Liver (tissue), 7 donors: ENCODE measurements at regions not wholly inside any gene's neighbourhood (a gene's known extent, or its start where the extent isn't known, plus 50 kb on each side); places are given as distances from the start of the nearest gene placed in this dataset.
"Not testable (repeated sequence)": the region's sequence is repeated elsewhere in the genome, so short reads cannot be mapped to it uniquely, and the experiment has no call there.

Experiments
- DNase-seq: peaks from one replicate; pipeline ENCODE4 v3.0.0-alpha.2; 2017; ENCODE audit warnings: low spot score
- H3K27ac ChIP-seq, 2 donors: one replicate each; pipeline ENCODE4 v1.7.0; 2013; ENCODE audit warnings: inconsistent platforms in 2 of 2, low read length in 2 of 2, control low read depth in 1 of 2, low read depth in 1 of 2, mild to moderate bottlenecking in 1 of 2
- H3K27me3 ChIP-seq, 4 donors: one replicate each; pipeline versions ENCODE4 v1.6.1 to v1.7.0; 2013; ENCODE audit warnings: low read length in 3 of 4, inconsistent platforms in 1 of 4, mild to moderate bottlenecking in 1 of 4, moderate library complexity in 1 of 4; ENCODE audit not compliant: control insufficient read depth in 4 of 4, insufficient read depth in 4 of 4
- H3K36me3 ChIP-seq, 4 donors: one replicate each; pipeline versions ENCODE4 v1.6.1 to v1.7.0; 2013; ENCODE audit warnings: low read length in 3 of 4, mild to moderate bottlenecking in 3 of 4, low read depth in 1 of 4, moderate library complexity in 1 of 4; ENCODE audit not compliant: control insufficient read depth in 4 of 4, insufficient read depth in 3 of 4
- H3K4me1 ChIP-seq, 4 donors: one replicate each; pipeline versions ENCODE4 v1.6.1 to v1.7.0; 2013; ENCODE audit warnings: low read length in 3 of 4, mild to moderate bottlenecking in 3 of 4, moderate library complexity in 1 of 4; ENCODE audit not compliant: control insufficient read depth in 4 of 4, insufficient read depth in 4 of 4
- H3K4me3 ChIP-seq, 3 donors: one replicate each; pipeline versions ENCODE4 v1.6.1 to v1.7.0; 2013; ENCODE audit warnings: low read length in 3 of 3, control low read depth in 1 of 3, low read depth in 1 of 3, mild to moderate bottlenecking in 1 of 3
- H3K9ac ChIP-seq, 2 donors: one replicate each; pipeline ENCODE4 v1.7.0; 2013; ENCODE audit warnings: low read length in 2 of 2, mild to moderate bottlenecking in 2 of 2, moderate library complexity in 2 of 2, control low read depth in 1 of 2, low read depth in 1 of 2
- H3K9me3 ChIP-seq, 4 donors: one replicate each; pipeline versions ENCODE4 v1.6.1 to v1.7.0; 2013; ENCODE audit warnings: low read length in 3 of 4; ENCODE audit not compliant: control insufficient read depth in 4 of 4
- EGR1 ChIP-seq, 2 donors: IDR thresholded peaks; 2 replicates each; pipeline ENCODE4 v1.6.1; 2016 to 2018; ENCODE audit warnings: antibody characterized with exemption in 2 of 2, low read depth in 2 of 2
- FOXA1 ChIP-seq: IDR thresholded peaks from 2 replicates; pipeline ENCODE4 v1.6.1; 2016; ENCODE audit warnings: antibody characterized with exemption
- FOXA2 ChIP-seq: IDR thresholded peaks from 2 replicates; pipeline ENCODE4 v1.6.1; 2016; ENCODE audit warnings: antibody characterized with exemption
- GABPA ChIP-seq, 2 donors: IDR thresholded peaks in 1 of 2; conservative IDR thresholded peaks in 1 of 2; 2 replicates each; pipeline ENCODE4 v1.6.1; 2016; ENCODE audit warnings: antibody characterized with exemption in 2 of 2, mild to moderate bottlenecking in 1 of 2, moderate library complexity in 1 of 2
- HNF4A ChIP-seq, 2 donors: conservative IDR thresholded peaks; 2 replicates each; pipeline ENCODE4 v1.6.1; 2016; ENCODE audit warnings: antibody characterized with exemption in 2 of 2, mild to moderate bottlenecking in 2 of 2
- HNF4G ChIP-seq: IDR thresholded peaks from 2 replicates; pipeline ENCODE4 v1.6.1; 2016; ENCODE audit warnings: antibody characterized with exemption
- JUND ChIP-seq, 2 donors: IDR thresholded peaks; 2 replicates each; pipeline ENCODE4 v1.6.1; 2016; ENCODE audit warnings: antibody characterized with exemption in 2 of 2
- NR2F2 ChIP-seq: IDR thresholded peaks from 2 replicates; pipeline ENCODE4 v1.6.1; 2016; ENCODE audit warnings: antibody characterized with exemption
- RXRA ChIP-seq, 2 donors: IDR thresholded peaks; 2 replicates each; pipeline ENCODE4 v1.6.1; 2017 to 2018; ENCODE audit warnings: antibody characterized with exemption in 2 of 2, mild to moderate bottlenecking in 1 of 2
- SP1 ChIP-seq: IDR thresholded peaks from 2 replicates; pipeline ENCODE4 v1.6.1; 2018; ENCODE audit warnings: antibody characterized with exemption, mild to moderate bottlenecking
- TAF1 ChIP-seq: conservative IDR thresholded peaks from 2 replicates; pipeline ENCODE4 v1.6.1; 2016; ENCODE audit warnings: antibody characterized with exemption, mild to moderate bottlenecking
- YY1 ChIP-seq: IDR thresholded peaks from 2 replicates; pipeline ENCODE4 v1.6.1; 2016; ENCODE audit warnings: antibody characterized with exemption, mild to moderate bottlenecking
- WGBS: extraction: QIAGEN DNeasy Blood & Tissue Kit; methylation state at CpG from one replicate; pipeline ENCODE4 v1.1.7; 2013; 5-methylcytosine and 5-hydroxymethylcytosine counted together
- TF ChIP-seq, protein P1 (sequence below): IDR thresholded peaks from 2 replicates; pipeline ENCODE4 v1.6.1; 2016; ENCODE audit warnings: antibody characterized with exemption
- TF ChIP-seq, protein P2 (sequence below): IDR thresholded peaks from 2 replicates; pipeline ENCODE4 v1.6.1; 2016; ENCODE audit warnings: antibody characterized with exemption
- TF ChIP-seq, protein P3 (sequence below): IDR thresholded peaks from 2 replicates; pipeline ENCODE4 v1.6.1; 2016; ENCODE audit warnings: antibody characterized with exemption
- TF ChIP-seq, protein P4 (sequence below): IDR thresholded peaks from 2 replicates; pipeline ENCODE4 v1.6.1; 2016; ENCODE audit warnings: antibody characterized with exemption, mild to moderate bottlenecking
- donor health status: healthy.
- donor health status: healthy.
- donor health status: healthy.
- donor health status: healthy.

DNA sequence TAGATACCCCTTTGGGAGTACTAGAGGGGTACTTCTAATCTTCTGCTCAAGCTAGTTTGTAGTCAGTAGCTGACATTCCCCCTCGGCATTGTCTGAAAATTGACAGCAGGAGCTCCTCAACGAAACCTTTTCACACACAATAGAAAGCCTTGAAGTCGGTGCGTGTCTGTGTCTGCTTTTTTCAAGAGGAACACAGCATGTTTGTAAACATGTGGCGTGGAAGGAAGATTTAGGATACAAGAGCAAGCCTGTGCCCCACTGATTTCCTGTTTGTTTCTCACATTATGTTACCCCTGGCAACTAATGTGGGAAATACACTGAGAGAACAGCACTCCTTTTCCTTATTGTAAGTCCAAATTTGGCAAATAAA lies 252.6 kb downstream of the ANKRD50 start:
- DNase-seq: no peak
- H3K4me3 ChIP-seq: no peak overlapping the region
- no peak overlapping the region for H3K27ac ChIP-seq
- peaks cover 0 to 3% (median under 1%) of the 10 kb centered on the region in 4 donors for H3K9me3 ChIP-seq
- H3K9ac ChIP-seq: no peak overlapping the region
- H3K4me1 ChIP-seq: peaks cover 0 to 3% (median 0%) of the 10 kb centered on the region in 4 donors
- WGBS: 65% methylated on average over 5 of the region's 5 CpGs
- H3K27me3 ChIP-seq: no peaks in the 10 kb centered on the region
- TF ChIP-seq JUND (IDR thresholded peaks at IDR 0.05): no peak
- TF ChIP-seq EGR1 (IDR thresholded peaks at IDR 0.05; ENCODE audit: low read depth in 2 of 2): no peak
- TF ChIP-seq FOXA1: no peak
- TF ChIP-seq, protein P1, sequence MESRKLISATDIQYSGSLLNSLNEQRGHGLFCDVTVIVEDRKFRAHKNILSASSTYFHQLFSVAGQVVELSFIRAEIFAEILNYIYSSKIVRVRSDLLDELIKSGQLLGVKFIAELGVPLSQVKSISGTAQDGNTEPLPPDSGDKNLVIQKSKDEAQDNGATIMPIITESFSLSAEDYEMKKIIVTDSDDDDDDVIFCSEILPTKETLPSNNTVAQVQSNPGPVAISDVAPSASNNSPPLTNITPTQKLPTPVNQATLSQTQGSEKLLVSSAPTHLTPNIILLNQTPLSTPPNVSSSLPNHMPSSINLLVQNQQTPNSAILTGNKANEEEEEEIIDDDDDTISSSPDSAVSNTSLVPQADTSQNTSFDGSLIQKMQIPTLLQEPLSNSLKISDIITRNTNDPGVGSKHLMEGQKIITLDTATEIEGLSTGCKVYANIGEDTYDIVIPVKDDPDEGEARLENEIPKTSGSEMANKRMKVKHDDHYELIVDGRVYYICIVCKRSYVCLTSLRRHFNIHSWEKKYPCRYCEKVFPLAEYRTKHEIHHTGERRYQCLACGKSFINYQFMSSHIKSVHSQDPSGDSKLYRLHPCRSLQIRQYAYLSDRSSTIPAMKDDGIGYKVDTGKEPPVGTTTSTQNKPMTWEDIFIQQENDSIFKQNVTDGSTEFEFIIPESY: no peak
- TF ChIP-seq, protein P2, sequence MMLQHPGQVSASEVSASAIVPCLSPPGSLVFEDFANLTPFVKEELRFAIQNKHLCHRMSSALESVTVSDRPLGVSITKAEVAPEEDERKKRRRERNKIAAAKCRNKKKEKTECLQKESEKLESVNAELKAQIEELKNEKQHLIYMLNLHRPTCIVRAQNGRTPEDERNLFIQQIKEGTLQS: no peak
- TF ChIP-seq NR2F2: no peak
- no peak for TF ChIP-seq HNF4A (conservative IDR thresholded peaks at IDR 0.05)
- no peak for TF ChIP-seq TAF1
- no peaks in the 10 kb centered on the region for H3K36me3 ChIP-seq

DNA sequence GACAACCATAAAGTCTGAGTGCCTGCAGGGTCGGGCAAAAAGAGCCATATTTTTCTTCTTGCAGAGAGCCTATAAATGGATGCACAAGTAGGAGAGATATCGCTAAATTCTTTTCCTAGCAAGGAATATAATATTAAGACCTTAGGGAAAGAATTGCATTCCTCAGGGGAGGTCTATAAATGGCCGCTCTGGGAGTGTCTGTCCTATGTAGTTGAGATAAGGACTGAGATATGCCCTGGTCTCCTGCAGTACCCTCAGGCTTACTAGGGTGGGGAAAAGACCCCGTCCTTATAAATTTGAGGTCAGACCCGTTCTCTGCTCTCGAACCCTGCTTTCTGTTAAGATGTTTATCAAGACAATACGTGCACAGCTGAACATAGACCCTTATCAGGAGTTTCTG lies 250.9 kb downstream of the ANKRD50 start:
- not testable (repeated sequence) for H3K9me3 ChIP-seq, DNase-seq, H3K27me3 ChIP-seq, H3K9ac ChIP-seq, H3K4me1 ChIP-seq, H3K4me3 ChIP-seq, H3K36me3 ChIP-seq, H3K27ac ChIP-seq
- WGBS: 91% methylated on average over 7 of the region's 7 CpGs

DNA sequence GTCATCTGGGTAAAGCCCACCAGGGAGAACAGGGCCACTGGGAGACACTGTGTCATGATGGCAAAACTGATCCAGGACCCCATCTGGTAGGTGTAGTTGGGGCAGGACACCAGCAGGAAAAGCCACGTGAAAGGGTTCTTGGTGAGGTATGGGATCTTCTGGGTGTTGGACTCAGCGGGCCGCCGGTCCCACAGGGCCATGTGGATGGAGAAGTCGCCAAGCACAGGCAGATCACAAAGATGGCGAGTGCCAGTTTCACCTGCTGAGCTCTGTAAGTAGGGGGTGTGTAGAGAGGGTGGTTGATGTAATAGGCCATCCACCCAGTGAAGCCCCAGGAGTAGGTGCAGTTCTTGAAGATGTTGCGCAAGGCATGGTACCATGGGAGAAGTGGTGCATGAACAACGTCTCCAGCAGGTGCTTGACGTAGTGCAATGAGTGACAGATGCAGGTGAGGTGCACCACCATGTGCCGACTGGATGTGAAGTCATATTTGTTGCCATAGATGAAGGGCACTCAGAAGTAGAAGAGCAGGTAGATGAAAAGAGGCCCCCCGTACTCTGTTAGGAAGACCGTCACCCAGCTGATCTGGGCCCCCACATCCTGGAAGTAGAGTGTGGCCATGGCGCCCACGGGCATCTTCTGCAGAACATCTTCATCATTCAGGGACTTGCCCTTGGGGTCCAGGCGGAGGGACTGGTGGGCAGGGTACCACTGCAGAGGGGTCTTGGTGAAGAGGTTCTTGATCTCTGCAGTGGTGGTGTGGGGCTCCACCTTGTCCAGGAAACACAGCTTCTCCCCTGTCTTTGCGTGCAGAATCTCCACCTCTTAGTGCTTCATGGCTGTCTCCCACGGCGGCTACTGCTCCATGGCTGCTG lies 249.3 kb downstream of the ANKRD50 start:
- WGBS: 97% methylated on average over 18 of the region's 18 CpGs
- DNase-seq: no peak
- H3K27ac ChIP-seq: no peak overlapping the region

More for the DNA sequence above, 249.3 kb downstream of the ANKRD50 start:
- Histone ChIP-seq H3K9me3 (peaks cover 0 to 3% (median under 1%) of the 10 kb centered on the region in 4 donors), H3K4me1 (peaks cover 0 to 9% (median 7%) of the 10 kb centered on the region in 4 donors), H3K4me3 (no peak overlapping the region), H3K27me3 (no peaks in the 10 kb centered on the region), H3K9ac (no peak overlapping the region), H3K36me3 (no peaks in the 10 kb centered on the region)
- no peak for TF ChIP-seq HNF4G
- TF ChIP-seq SP1: no peak
- TF ChIP-seq FOXA2: no peak
- no peak for TF ChIP-seq YY1
- no peak for TF ChIP-seq TAF1
- no peak for TF ChIP-seq HNF4A (conservative IDR thresholded peaks at IDR 0.05)
- no peak for TF ChIP-seq GABPA (IDR thresholded peaks at IDR 0.05 in 1 of 2, conservative IDR thresholded peaks at IDR 0.05 in 1 of 2)
- TF ChIP-seq RXRA (IDR thresholded peaks at IDR 0.05): no peak
- TF ChIP-seq EGR1 (IDR thresholded peaks at IDR 0.05; ENCODE audit: low read depth in 2 of 2): no peak
- TF ChIP-seq, protein P3, sequence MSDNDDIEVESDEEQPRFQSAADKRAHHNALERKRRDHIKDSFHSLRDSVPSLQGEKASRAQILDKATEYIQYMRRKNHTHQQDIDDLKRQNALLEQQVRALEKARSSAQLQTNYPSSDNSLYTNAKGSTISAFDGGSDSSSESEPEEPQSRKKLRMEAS: no peak
- TF ChIP-seq, protein P1: no peak
- TF ChIP-seq, protein P4, sequence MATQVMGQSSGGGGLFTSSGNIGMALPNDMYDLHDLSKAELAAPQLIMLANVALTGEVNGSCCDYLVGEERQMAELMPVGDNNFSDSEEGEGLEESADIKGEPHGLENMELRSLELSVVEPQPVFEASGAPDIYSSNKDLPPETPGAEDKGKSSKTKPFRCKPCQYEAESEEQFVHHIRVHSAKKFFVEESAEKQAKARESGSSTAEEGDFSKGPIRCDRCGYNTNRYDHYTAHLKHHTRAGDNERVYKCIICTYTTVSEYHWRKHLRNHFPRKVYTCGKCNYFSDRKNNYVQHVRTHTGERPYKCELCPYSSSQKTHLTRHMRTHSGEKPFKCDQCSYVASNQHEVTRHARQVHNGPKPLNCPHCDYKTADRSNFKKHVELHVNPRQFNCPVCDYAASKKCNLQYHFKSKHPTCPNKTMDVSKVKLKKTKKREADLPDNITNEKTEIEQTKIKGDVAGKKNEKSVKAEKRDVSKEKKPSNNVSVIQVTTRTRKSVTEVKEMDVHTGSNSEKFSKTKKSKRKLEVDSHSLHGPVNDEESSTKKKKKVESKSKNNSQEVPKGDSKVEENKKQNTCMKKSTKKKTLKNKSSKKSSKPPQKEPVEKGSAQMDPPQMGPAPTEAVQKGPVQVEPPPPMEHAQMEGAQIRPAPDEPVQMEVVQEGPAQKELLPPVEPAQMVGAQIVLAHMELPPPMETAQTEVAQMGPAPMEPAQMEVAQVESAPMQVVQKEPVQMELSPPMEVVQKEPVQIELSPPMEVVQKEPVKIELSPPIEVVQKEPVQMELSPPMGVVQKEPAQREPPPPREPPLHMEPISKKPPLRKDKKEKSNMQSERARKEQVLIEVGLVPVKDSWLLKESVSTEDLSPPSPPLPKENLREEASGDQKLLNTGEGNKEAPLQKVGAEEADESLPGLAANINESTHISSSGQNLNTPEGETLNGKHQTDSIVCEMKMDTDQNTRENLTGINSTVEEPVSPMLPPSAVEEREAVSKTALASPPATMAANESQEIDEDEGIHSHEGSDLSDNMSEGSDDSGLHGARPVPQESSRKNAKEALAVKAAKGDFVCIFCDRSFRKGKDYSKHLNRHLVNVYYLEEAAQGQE: no peak
- no peak for TF ChIP-seq FOXA1
- TF ChIP-seq NR2F2: no peak
